Left renal cortex interstitium (tissue), 4 donors: ENCODE measurements at regions not wholly inside any gene's neighbourhood (a gene's known extent, or its start where the extent isn't known, plus 50 kb on each side); places are given as distances from the start of the nearest gene placed in this dataset.

Source experiments
- DNase-seq, 4 donors: peaks; one replicate each; pipeline ENCODE4 v3.0.0-alpha.2; 2013; ENCODE audit warnings: low read depth in 4 of 4, low spot score in 2 of 4, missing footprints in 1 of 4

DNA sequence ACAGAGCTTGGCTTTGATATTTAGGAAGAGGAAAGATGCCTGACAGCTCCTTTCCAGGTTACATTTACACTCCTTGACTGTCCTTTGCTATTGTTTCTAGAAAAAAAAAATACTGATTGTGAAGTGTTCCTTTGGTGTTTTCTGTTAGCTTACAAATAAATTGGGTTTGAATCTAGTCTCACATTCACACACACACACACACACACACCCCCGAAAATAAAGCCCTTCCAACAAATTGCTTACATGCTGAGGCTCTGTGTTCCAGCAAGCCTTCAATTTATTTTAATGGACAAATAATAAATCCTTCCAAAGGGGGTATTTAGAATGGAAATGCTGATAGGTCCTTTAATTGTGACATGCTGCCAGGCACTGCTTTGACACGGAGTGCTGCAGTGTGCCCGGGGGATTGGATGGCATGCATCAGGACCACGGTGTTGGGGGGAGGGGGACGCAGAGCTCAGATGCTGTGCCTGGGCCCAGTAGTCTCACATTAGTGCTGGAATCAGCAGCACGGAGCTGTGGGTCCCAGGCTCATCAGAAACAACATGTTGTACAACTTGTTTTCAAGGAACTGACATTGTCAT lies 199.9 kb downstream of the CD83 start:
- DNase-seq = no peak

DNA sequence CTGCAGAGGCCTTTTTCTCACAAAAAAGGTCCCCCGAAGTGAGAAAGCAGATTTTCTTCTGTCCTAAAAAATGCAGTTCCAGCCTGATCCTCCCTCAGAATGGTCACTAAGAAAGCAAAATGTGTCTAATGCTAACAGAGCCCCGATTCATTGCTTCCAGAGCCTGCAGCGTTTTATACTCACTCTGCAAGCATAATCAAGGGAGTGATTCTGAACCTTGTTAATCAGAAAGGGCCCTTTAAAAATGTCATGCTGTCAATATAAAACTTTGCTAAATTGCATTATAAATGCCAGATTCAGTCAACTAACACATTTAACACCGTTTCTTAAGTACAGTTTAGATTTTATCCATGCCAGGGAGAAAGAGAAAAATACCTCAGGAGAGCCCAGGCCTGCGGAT lies 202.8 kb downstream of the CD83 start:
- no peak for DNase-seq

DNA sequence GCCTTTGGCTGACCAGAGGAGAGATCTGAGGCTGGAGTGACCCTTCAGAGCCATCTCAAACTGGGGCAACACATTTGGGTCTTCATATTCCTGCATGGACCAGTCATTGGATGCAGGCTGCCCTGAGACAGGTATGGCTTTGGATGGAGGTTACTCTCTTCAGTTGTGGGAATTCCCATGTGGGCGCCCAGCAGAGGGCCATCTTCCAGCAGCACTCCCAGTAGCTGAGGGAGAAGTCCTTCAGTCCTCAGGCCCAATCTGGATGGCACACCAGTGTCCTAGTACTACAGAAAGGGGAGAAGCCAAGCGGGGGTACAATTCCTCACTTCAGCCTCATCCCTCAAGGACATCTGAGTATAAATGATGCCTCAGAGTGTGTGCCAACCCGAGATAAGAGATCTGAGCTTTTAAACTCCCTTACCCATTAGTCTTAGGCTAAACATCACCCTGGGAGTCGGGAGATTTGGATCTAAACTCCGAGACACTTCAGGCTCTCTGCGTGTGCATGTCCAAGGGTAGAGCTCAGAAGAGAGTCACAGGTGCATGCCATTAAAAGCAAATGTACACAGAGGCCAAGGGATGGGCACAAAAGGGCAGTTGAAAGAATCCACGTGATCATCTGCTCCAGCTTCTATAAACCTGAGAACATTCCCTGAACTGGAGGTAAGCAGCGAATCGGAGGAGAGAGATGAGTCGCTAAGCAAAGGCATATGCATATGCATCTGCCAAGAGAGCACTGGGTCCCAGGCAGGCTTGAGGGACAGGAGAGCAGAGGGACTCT lies 204.6 kb downstream of the CD83 start:
- DNase-seq = no peak

DNA sequence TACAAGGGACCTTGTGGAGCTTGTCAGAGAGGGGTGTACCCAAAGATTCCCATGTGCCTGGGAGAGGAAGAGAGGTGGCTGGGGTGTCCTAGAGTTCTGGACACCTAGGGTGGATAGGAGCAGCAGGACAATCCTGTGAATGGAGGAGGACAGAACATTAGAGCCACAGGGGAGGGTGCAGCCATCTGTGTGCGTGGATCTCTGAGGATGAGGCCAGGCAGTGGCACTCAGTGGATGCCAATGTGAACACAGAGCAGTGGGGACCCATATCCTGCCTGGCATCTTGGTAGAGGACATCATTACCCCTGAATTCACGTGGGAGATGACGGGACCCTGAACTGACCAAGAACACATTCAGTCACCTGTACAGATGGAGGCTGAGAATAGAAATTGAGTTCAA lies 205.3 kb downstream of the CD83 start:
- no peak for DNase-seq

DNA sequence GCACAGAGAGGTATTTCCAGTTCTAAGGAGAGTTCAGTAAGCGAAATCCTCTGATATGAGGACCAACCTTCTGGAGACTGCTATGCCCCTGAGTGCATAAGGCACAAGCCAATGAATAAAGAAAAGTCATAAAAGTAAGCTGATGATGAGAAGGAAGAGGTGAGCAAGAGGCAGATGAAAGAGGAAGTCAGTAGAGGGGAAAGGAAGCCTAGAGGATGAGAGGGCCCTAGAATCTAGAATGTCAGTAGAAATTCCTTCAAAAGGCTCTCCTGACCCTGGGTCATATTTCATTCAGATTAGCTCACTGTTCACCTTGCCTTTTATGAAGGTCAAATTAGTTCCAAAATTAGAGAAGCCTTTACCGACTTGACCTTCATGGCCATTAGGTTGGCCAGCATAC lies 209.2 kb downstream of the CD83 start:
- no peak for DNase-seq

DNA sequence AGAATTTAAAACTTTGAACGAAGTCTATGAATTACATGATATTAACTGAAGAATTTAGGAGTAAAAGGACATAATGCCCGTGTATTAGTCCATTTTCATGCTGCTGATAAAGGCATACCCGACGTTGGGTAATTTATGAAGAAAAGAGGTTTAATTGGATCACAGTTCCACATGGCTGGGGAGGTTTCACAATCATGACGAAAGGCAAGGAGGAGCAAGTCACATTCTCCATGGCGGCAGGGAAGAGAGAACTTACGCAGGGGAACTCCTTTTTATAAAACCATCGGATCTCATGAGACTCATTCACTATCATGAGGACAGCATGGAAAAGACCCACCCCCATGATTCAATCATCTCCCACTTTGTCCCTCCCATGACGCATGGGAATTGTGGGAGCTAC lies 210.6 kb downstream of the CD83 start:
- DNase-seq = no peak

DNA sequence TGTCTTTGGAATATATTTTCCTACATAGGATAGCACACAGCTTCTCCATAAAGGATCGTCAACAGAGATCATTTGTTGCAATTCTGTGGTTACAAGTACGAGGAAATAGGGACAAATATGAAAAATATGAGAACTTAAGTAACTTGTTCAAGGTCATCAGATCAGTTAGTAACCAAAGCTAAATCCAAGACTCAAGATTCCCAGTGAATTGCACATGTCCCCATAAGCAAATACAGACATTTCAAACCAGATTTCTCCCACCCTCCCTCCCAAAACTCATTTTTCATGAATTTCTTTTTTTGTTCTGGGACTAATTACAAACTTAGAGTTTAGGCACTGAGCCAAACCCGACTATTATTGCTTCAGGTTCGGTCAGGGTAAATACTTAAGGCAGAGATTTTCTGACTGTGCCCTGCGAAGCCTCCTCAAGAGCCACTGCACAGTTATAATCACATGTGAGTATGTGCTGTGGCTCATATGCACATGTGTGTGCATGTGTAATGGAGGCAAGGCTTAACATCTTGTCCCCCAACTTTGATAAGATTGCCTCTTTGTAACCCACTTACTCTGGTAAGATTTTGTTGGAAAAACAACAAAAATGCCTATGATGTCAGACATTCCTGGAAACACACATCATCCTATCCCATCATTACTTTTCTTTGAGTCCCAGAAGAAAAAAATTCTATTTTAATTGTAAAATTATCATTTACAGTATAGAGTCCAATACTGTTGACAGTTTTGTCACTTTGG lies 216.2 kb downstream of the CD83 start:
- no peak for DNase-seq

DNA sequence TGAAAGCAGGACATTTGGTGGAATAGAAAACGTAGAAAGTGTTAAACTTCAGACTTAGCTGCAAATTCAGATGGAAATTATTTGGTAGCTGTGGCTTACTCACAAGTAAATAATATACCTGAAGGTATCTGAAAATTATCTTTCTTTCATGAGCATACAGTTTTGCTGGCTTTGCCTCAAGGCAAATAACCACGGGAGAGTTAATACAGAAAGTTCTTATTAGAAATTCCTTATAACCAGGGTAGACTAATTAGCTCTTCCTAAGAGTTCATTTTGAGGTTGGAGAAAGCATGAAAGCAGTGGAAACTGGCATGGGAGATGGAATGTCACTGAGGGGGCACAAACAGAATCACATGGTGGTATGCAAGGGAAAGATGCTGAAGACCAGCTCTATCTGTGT lies 217.5 kb downstream of the CD83 start:
- DNase-seq = no peak

DNA sequence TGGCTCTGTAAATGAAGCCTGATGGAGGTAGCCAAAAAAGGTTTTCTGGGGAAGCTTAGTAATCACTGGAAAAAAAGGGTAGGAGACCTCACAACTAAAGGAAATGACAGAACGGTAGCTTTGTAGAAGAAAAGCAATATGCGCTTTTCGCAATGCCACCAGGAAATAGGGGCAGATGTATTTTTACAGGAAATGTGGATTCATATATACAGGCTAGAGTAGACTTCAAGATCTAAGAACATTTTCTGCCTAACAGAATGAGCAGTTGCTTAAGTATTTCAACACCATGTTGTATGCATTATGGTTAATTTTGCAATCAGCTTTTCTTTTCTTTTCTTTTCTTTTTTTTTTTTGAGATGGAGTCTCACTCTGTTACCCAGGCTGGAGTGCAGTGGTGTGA lies 219.6 kb downstream of the CD83 start:
- no peak for DNase-seq

DNA sequence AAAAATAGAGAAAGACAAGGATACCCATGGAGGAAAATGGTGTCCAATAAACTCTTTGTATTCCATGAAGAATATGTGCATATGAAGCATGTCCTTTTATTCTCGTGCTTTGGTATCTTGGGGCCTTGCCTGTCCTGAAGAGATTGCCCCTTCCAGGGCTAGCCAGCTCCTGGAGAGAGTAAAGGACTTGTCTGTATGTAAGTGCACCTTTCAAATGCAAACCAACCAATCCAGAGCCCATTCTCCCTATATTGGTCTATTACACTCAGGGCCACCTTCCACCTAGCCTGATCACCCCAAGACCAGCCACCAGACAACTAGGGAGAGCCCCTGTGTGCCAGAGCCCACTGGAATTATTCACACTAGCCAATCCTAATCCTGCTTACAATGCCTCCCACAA lies 221.6 kb downstream of the CD83 start:
- no peak for DNase-seq

DNA sequence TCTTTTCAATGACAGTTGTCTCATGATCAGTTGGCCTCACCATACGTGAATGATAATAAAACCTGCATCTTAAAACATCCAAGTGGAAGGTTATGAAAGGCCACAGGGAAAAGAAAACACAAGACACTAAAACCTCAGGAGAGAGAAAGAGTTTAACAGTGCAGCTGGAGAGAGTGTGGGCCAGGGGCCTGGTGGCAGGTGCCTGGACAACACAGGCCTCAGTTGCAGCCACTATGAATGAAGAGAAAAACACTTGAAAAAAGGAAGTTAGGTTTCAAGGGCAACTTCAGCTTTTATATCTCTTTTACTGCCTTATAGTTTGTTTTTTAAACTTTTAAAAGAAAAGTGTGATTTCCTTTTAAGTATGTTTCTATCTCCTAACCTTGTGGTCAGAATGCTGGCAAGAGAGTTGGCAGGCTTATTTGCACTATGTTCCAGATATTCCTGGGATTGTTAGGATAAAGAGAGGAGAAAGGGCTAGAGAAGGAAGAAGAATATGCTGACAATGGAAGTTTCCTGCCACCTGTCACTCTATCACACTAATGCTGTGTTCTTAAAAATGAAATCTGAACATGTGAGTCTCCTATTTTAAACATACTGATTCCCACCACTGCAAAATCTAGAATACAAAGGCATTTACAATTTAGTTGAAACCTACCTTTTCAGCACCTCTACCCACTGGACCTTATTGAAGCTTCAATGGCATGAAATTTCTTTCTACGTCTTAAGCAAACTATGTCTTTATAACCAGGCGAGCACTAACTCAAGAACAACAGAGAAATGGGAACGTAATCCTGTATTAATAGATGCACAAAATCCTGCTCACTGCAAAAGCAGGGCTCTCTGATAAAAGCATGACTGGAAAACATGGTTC lies 222.4 kb downstream of the CD83 start:
- no peak for DNase-seq

DNA sequence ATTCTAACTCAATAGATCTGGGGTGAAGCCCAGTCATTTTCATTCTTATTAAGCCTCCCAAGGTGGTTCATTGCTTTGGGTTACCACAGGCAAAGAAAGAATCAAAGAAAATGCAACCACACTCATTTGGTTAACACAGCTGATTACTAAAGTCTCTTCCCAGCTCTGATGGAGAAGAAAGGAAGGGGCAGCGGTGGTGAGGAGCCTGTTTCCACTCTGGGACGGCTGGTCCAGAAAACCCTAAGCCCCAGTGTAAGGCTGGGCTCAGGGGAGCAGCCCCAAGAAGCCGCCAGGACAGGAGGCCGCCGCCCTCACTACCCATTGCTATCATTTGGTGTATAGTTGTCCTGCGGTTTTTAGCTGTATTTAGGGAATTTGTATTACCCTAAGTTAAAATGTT lies 226.9 kb downstream of the CD83 start:
- no peak for DNase-seq

DNA sequence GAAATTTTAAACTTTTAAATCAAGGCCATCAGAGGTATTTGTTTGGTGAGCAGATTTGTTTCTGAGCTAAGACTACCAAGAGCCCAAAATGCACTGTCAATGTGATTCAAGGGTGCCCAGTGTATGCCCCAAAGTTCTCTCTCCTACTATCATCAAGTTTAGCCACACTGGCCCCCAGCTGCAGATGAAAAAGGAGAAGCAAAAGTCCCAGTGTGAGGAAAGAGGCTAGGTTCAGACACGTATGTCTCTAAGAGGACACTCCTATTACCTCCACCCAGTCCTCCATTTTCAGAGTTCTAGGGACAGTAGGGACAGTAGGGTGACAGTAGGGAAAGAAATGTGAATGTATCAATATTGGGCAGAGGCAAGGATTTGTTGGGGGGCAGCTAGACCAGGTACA lies 230.8 kb downstream of the CD83 start:
- no peak for DNase-seq

DNA sequence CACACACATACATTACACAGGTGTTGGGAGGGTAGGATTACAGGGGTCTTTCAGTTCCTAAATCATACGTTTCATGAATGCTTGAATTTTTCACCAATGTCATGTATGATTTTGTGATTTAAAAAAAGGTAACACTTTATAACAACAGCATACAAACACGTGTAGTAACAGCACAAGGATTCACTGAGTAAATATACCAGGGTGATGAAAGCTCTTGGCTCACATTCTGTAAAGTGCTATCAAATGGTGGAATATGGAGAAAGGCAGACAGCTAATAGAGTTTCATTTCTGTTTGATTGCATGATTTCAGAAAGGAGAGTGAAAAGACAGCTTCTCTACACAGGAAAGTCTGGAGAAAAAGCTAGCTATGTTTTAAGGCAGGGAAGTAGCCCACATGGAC lies 231.9 kb downstream of the CD83 start:
- no peak for DNase-seq

DNA sequence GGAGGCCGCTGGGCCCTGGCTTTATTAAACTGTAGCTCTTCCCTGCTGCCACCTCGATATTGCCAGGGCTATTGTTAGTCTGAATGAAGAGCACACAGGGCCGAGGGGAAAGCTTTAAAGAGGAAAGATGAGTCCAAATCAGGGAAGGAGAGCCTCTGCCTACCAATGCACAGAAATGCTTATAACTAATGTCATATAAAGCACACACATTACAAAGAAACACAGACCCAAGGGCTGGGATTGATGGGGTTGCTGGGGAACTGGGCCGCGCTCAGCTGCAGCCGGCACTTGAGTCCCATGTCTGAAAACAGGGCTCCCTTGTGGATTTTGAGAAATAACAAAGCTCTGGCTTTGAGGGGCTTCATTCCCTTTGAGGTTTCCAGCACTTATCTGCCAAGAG lies 232.6 kb downstream of the CD83 start:
- no peak for DNase-seq

DNA sequence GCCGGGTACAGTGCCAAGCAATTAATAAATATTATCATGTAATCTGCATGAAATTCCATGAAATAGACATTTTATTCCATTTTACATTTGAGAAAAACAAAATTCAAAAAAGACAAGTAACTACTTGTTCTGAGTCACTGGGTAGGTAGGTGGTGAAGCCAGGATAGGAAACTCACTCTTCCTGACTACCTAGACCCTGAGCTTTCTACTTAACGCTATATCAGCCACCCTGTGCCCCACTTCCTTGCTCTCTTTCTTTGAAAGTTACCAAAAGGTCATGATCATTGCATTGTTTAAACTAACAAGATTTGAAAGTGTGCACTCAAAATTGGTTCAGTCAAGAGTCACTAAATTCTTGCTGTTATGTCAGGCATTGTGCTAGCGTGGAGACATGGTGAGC lies 235.7 kb downstream of the CD83 start:
- DNase-seq = no peak

DNA sequence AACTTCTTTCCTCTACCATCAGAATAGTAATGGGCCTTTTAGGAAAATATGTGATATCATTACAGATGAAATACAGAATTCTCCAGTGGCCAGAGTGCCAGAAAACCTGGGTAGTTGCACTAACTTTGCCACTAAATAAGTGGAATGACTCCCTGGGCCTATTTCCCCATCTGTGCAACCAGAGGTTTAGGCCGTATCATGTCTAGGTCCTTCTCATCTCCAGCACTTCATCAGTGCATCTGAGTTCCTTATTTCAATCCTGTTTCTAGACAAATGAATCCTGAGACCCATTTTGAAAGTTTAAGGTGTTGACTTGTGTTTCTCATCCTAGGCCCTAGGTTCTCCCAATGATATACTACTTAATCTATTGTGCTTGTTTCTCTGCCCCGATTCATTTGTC lies 236.2 kb downstream of the CD83 start:
- no peak for DNase-seq

DNA sequence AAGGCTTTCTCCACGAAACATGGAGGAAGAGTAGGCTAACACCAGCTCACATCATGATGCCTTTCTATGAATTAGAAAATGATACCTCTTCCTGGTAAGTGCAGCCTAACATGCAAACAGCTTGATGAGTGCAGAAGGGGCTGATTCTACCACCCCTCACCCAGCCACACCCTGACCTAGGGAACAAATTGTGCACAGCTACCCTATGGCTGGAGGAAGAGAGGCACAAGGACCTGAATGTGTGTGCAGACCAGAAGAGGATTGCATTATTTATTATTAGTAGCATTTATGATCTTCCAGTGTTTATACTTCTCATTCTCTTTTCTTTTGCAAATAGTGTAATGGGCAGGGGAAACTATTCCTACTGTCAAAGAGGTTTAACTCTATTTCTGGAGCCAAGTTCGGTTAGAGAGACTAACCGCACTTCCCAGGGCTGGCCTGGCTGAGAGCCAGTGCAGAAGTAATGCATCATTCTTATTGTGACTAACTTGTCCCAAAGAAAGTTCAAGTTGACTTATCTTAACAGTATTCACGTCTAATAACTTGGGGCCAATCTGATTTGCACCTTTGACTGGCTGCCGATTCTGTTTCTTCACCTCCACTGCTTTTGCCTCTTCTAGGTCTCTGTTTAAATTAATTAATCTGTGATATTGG lies 237.5 kb downstream of the CD83 start:
- DNase-seq = peak in 2 of 4 donors; percentile 5 to 21

DNA sequence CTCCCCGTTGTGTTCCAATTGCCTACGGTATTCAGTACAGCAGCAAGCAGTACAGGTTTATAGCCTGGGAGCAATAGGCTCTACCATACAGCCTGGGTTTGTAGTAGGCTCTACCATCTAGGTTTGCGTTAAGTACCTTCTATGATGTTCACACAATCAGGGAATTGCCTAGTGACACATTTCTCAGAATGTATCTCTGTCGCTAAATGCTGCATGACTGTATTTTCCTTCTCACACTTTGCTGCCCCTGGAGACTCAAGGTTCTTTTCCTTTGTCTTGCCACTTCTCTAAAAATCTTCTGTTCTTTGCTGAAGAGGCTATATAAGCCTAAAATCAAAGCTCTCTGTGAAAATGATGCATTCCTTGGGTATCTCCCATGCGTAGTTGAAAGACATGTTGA lies 241.9 kb downstream of the CD83 start:
- DNase-seq = no peak

DNA sequence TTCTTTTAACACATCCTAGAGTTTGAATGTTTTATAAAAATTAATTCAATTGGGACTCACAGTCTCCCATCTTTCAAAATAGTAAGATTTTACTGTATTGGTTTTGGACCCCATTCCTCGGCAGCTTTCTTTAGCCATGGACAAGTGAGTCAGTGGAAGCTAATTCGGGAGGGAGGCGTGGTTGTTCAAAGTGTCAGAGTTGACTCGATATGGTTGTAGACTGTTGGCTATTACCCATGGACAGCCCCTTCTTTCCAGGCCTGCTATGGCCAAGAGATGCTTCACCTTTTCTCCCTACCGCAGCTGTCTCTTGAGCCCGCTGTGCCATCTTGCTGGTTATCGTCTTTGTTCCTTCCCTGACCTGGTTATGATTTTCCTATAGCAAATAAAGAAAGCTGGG lies 243.0 kb downstream of the CD83 start:
- DNase-seq = no peak

DNA sequence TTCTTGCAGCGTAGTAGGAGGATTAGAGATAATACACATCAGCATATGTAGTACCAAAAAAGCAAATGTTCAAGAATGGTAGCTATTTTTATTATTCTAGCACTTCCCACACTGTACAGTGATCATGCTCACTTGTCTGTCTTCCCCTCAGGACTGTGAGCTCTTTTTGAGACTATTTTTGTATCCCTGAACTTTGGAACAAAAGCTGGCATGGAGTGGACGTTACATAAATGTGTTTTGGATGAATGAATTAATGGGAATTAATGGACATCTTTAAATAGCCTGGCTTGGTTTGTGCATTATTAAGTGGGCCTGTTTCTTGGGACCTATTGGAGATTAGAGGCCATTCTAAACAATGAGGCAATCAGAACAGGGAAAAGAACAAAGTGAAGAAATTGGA lies 243.7 kb downstream of the CD83 start:
- DNase-seq = no peak
